Uterus (tissue), 3 donors: ENCODE measurements at regions not wholly inside any gene's neighbourhood (a gene's known extent, or its start where the extent isn't known, plus 50 kb on each side); places are given as distances from the start of the nearest gene placed in this dataset.

Source experiments
- DNase-seq, 2 donors: peaks; one replicate each; pipeline ENCODE4 v3.0.0-alpha.2; 2019 to 2020
- H3K27ac ChIP-seq, 2 donors: fragments of 200-600 bp; sonication (generic); 1 replicate in 1 of 2; 2 replicates in 1 of 2; pipeline ENCODE4 v1.5.1; 2016 to 2018
- H3K27me3 ChIP-seq, 2 donors: fragments of 200-600 bp; sonication (generic); one replicate each; pipeline ENCODE4 v1.5.1; 2018 to 2019; ENCODE audit warnings: control low read depth in 1 of 2
- H3K36me3 ChIP-seq, 2 donors: fragments of 200-600 bp; sonication (generic); one replicate each; pipeline ENCODE4 v1.5.1; 2019; ENCODE audit warnings: control low read depth in 1 of 2
- H3K4me1 ChIP-seq, 2 donors: fragments of 200-600 bp; sonication (generic); one replicate each; pipeline ENCODE4 v1.5.1; 2018 to 2019; ENCODE audit warnings: control low read depth in 1 of 2
- H3K4me3 ChIP-seq, 2 donors: fragments of 200-600 bp; sonication (generic); 1 replicate in 1 of 2; 2 replicates in 1 of 2; pipeline ENCODE4 v1.5.1; 2018 to 2019; ENCODE audit warnings: mild to moderate bottlenecking in 1 of 2
- H3K9me3 ChIP-seq, 2 donors: fragments of 200-600 bp; sonication (generic); one replicate each; pipeline ENCODE4 v1.5.1; 2019; ENCODE audit warnings: control low read depth in 1 of 2
- CTCF ChIP-seq, 4 experiments: fragments of 200-600 bp in 2 of 4; fragments of 450-650 bp in 2 of 4; sonication (generic) in 2 of 4; IDR thresholded peaks; one replicate each; pipeline ENCODE4 v1.5.1; 2016 to 2019; ENCODE audit warnings: antibody characterized with exemption in 4 of 4, mild to moderate bottlenecking in 2 of 4, moderate library complexity in 1 of 4
- POLR2A ChIP-seq, 2 donors: fragments of 450-650 bp; IDR thresholded peaks; one replicate each; pipeline ENCODE4 v1.6.1; 2016; ENCODE audit warnings: antibody characterized with exemption in 2 of 2, mild to moderate bottlenecking in 1 of 2, moderate library complexity in 1 of 2
- intact Hi-C: fragments of 100-400 bp; cut with DNase I; formaldehyde crosslinking; loops from one replicate; pipeline ENCODE4 v1.15.1; 2023; ENCODE audit warnings: low total_unique reads
- donor health status: DM: yes; HTN: yes; CAD: no.

- H3K4me3 ChIP-seq = no peak overlapping the region
- H3K4me1 ChIP-seq = peaks cover 0 to 4% of the 10 kb centered on the region in 2 donors
- H3K27me3 ChIP-seq = no peaks in the 10 kb centered on the region
- no peaks in the 10 kb centered on the region for H3K36me3 ChIP-seq
- no peak overlapping the region for H3K27ac ChIP-seq
- intact Hi-C loops = no loop called here
- DNase-seq = no peak
- H3K9me3 ChIP-seq = no peaks in the 10 kb centered on the region
- TF ChIP-seq POLR2A (IDR thresholded peaks at IDR 0.05) (no peak), CTCF (IDR thresholded peaks at IDR 0.05) (no peak)
These were observed 72.1 kb downstream of the C9orf152 start for GRCh38 chr9:110135846-110136245.

- Histone ChIP-seq H3K9me3 (no peaks in the 10 kb centered on the region), H3K36me3 (no peaks in the 10 kb centered on the region), H3K4me1 (peaks cover 0 to 12% of the 10 kb centered on the region in 2 donors), H3K27ac (peak overlapping the region in 1 of 2 donors; percentile 13), H3K27me3 (no peaks in the 10 kb centered on the region), H3K4me3 (no peak overlapping the region)
- no peak for DNase-seq
- TF ChIP-seq CTCF (IDR thresholded peaks at IDR 0.05) = no peak
- no peak for TF ChIP-seq POLR2A (IDR thresholded peaks at IDR 0.05)
- intact Hi-C loops = no loop called here
These were observed 71.2 kb downstream of the C9orf152 start for GRCh38 chr9:110136802-110137201.

GRCh38 chr9:110140276-110140675, 67.7 kb downstream of the C9orf152 start:
- intact Hi-C loops = no loop called here
- no peak for TF ChIP-seq CTCF (IDR thresholded peaks at IDR 0.05)
- TF ChIP-seq POLR2A (IDR thresholded peaks at IDR 0.05) = no peak
- Histone ChIP-seq H3K9me3 (no peaks in the 10 kb centered on the region), H3K4me3 (no peak overlapping the region), H3K4me1 (peaks cover 0 to 13% of the 10 kb centered on the region in 2 donors), H3K27me3 (no peaks in the 10 kb centered on the region), H3K27ac (peak overlapping the region in 1 of 2 donors; percentile 43), H3K36me3 (no peaks in the 10 kb centered on the region)
- no peak for DNase-seq

- no peak for TF ChIP-seq POLR2A (IDR thresholded peaks at IDR 0.05)
- no peak for TF ChIP-seq CTCF (IDR thresholded peaks at IDR 0.05)
- H3K4me1 ChIP-seq = peaks cover 0 to 13% of the 10 kb centered on the region in 2 donors
- H3K27ac ChIP-seq = peak overlapping the region; percentile 43 to 53
- peak; percentile 69 to 73 for DNase-seq
- H3K27me3 ChIP-seq = no peaks in the 10 kb centered on the region
- no peak overlapping the region for H3K4me3 ChIP-seq
- no peaks in the 10 kb centered on the region for H3K36me3 ChIP-seq
- H3K9me3 ChIP-seq = no peaks in the 10 kb centered on the region
- intact Hi-C loops = no loop called here
These were observed 66.6 kb downstream of the C9orf152 start for GRCh38 chr9:110141227-110141793.

GRCh38 chr9:110142253-110142652, 65.7 kb downstream of the C9orf152 start:
- Histone ChIP-seq H3K27me3 (no peaks in the 10 kb centered on the region), H3K27ac (no peak overlapping the region), H3K9me3 (no peaks in the 10 kb centered on the region), H3K4me3 (no peak overlapping the region), H3K4me1 (peaks cover 0 to 13% of the 10 kb centered on the region in 2 donors), H3K36me3 (no peaks in the 10 kb centered on the region)
- TF ChIP-seq POLR2A (IDR thresholded peaks at IDR 0.05) = no peak
- no peak for TF ChIP-seq CTCF (IDR thresholded peaks at IDR 0.05)
- DNase-seq = no peak
- intact Hi-C loops = no loop called here
